ENCODE measurements at regions not wholly inside any gene's neighbourhood (a gene's known extent, or its start where the extent isn't known, plus 50 kb on each side); places are given as distances from the start of the nearest gene placed in this dataset.
"Not testable (repeated sequence)": the region's sequence is repeated elsewhere in the genome, so short reads cannot be mapped to it uniquely, and the experiment has no call there.

DNA sequence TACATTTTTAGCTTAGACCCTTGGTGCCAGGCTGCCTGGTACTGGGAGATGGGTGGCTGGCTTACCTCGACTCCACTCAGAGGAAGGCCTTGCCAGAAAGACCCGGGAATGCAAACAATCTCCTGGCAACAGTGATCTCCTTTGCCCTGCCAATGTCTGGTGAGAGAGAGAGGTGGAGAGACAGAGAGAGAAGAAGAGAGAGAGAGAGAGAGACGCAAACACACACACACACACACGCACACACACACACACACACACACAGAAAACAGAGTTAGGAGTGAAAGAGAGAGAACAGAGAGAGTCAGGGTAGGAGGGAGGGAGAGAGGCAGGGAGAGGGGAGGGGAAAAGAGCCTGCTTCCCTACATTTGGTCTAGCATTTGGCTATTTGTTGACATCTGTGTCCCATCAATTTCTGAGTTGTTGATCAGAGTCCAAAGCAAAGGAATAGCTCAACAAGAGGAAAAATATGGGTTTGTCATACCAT is 181.6 kb upstream of the MAP1B start:
- DNase-seq (ENCODE audit: low read depth) = no peak
- TF ChIP-seq, protein P1, sequence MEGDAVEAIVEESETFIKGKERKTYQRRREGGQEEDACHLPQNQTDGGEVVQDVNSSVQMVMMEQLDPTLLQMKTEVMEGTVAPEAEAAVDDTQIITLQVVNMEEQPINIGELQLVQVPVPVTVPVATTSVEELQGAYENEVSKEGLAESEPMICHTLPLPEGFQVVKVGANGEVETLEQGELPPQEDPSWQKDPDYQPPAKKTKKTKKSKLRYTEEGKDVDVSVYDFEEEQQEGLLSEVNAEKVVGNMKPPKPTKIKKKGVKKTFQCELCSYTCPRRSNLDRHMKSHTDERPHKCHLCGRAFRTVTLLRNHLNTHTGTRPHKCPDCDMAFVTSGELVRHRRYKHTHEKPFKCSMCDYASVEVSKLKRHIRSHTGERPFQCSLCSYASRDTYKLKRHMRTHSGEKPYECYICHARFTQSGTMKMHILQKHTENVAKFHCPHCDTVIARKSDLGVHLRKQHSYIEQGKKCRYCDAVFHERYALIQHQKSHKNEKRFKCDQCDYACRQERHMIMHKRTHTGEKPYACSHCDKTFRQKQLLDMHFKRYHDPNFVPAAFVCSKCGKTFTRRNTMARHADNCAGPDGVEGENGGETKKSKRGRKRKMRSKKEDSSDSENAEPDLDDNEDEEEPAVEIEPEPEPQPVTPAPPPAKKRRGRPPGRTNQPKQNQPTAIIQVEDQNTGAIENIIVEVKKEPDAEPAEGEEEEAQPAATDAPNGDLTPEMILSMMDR (IDR thresholded peaks at IDR 0.05; ENCODE audit: insufficient read depth, low read depth, low read length) = no peak
- no peak overlapping the region for H3K4me3 ChIP-seq (ENCODE audit: low read depth, low read length)

DNA sequence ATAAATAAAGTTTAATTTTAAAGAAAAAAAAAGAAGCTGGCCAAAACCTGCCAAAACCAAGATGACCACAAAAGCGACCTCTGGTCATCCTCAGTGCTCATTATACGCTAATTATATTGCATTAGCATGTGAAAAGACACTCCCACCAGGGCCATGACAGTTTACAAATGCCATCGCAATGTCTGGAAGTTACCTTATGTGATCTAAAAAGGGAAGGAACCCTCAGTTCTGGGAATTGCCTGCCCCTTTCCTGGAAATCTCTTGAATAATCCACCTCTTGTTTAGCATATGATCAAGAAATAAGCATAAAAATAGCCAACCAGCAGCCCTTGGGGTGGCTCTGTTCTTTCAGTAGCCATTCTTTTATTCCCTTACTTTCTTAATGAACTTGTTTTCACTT is 178.3 kb upstream of the MAP1B start:
- no peak for DNase-seq (ENCODE audit: low read depth)
- TF ChIP-seq, protein P1 (IDR thresholded peaks at IDR 0.05; ENCODE audit: insufficient read depth, low read depth, low read length) = no peak
- no peak overlapping the region for H3K4me3 ChIP-seq (ENCODE audit: low read depth, low read length)

DNA sequence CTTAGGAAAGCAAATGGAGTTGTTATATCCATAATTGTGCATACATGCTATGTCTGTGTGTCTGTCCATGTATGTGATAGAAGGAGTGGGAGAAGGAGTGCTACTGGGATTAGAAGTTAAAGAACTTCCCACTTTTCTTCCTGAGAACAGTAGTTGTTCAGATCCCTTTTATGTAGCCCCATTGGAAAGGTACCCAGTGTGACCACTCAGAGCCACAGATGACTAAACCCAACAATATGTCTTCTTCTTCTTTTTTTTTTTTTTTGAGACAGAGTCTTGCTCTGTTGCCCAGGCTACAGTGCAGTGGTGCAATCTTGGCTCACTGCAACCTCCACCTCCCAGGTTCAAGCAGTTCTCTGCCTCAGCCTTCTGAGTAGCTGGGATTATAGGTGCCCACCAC is 176.7 kb upstream of the MAP1B start:
- not testable (repeated sequence) for DNase-seq (ENCODE audit: low read depth); H3K4me3 ChIP-seq (ENCODE audit: low read depth, low read length)

DNA sequence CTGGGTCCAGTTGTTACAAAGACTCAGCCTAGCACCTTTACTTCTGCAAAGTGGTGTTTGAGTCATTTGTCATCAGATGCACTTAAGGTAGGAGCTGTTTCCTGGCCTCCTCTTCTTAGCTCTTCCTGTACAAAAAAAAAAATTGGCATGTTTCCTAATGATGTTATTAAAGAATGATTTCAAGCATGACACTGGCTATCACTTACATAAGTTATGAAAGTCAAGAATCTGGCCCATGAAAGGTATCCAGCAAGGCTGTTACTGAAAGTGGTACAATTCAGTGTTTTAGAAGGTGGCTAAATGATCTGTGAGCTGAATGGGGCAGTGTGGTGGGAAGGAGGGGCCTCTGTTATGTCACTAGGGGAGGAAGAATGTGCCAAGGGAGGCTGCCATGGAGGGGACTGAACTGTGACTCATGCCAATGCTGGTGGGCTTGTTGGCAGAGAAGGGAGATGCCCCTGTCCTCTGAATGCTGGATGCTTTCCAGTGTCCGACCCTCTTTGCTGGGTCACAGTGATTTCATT is 175.1 kb upstream of the MAP1B start:
- DNase-seq (ENCODE audit: low read depth) = no peak
- TF ChIP-seq, protein P1 (IDR thresholded peaks at IDR 0.05; ENCODE audit: insufficient read depth, low read depth, low read length) = no peak
- no peak overlapping the region for H3K4me3 ChIP-seq (ENCODE audit: low read depth, low read length)

DNA sequence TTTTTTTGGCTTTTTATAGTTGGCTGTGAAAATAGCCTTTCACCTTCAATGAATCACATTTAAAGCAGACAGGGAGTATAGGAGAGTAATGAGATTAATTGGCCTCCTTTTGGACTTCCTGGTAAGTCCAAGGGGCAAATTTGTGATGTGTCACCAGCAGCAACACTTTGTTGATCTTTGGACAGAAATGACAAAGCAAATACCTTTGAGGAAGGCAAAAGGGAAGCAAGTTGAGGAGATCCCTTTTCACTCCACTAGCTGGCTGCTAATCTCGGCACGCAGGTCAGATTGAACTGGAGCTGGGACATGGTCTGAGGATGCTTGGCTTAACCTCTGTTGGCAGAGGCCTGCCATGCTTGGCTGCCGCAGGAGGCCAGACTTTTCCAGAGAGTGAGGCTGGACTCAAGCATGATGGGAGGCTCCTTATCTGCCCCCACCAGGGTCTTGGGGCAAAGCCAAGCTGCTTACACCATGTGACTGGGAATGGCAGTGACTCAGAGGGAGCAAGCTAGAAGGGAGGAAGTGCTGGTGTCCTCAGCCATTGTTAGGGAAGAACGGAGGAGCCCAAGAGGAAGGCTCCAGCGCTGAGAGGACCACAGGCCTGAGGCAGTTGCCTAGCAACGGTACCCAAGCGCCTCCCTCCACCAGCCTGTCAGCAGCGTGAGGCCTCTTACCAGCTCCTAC is 174.5 kb upstream of the MAP1B start:
- TF ChIP-seq, protein P1 (IDR thresholded peaks at IDR 0.05; ENCODE audit: insufficient read depth, low read depth, low read length) = no peak
- no peak overlapping the region for H3K4me3 ChIP-seq (ENCODE audit: low read depth, low read length)
- no peak for DNase-seq (ENCODE audit: low read depth)

DNA sequence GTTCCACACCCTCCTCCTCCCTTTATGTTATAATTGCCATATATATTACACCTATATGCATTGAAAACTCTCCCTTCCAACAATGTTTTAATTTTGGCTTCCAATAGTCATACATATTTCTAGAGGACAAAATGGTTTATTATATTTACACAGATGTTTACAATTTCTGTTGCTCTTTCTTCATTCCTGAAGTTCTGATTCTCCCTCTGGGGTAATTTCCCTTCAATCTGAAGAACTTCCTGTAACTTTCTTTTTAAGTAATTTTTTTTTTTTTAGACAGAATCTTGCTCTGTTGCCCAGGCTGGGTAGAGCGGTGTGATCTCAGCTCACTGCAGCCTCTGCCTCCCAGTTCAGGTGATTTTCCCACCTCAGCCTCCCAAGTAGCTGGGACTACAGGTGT is 173.0 kb upstream of the MAP1B start:
- no peak for DNase-seq (ENCODE audit: low read depth)
- TF ChIP-seq, protein P1 (IDR thresholded peaks at IDR 0.05; ENCODE audit: insufficient read depth, low read depth, low read length) = no peak

DNA sequence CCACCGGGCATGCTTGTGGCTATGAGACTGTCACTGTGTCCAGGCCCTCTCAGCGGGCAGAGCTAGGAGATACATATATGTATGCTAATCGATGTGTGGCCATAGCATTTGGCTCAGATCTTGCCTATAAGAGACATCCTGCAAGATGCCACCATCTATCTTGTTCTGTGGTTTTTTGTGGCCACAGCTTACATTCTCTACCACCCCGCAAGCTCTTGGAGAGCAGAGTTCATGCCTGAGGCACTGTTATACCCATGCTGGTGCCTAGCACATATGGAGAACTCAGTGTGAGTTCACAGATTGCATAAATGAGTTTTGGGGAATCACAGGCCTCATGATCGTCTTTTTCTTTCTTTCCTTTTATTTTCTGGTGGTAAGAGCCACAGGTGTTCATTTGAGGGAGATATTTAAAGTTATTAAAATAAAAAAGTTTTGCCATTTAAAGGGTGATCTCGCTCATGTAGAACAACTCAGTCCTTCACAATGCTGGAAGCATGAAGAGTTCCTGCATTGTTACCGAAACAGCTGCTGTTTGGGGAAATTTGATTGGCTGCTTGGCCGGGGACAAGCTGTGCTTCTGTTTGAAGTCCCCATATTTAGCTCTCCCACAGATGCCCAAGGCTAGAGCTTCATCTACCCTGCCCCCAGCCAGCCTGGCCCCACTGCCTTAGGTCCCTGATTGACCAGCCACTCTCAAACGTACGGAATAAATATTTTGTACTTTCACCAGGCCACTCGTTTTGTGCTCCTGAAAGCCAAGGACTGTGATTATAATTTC is 169.2 kb upstream of the MAP1B start:
- TF ChIP-seq, protein P1 (IDR thresholded peaks at IDR 0.05; ENCODE audit: insufficient read depth, low read depth, low read length) = no peak
- no peak overlapping the region for H3K4me3 ChIP-seq (ENCODE audit: low read depth, low read length)
- DNase-seq (ENCODE audit: low read depth) = no peak

More for the DNA sequence above, 173.0 kb upstream of the MAP1B start:
- H3K4me3 ChIP-seq (ENCODE audit: low read depth, low read length) = no peak overlapping the region
